Adrenal gland (tissue), 9 donors: ENCODE measurements at regions not wholly inside any gene's neighbourhood (a gene's known extent, or its start where the extent isn't known, plus 50 kb on each side); places are given as distances from the start of the nearest gene placed in this dataset.
A peak's percentile ranks its signal among the peaks of the same experiment; 100 is the strongest.
"Not testable (repeated sequence)": the region's sequence is repeated elsewhere in the genome, so short reads cannot be mapped to it uniquely, and the experiment has no call there.

Source experiments
- DNase-seq, 7 donors: peaks; one replicate each; pipeline ENCODE4 v3.0.0-alpha.2; 2019 to 2020
- H3K27ac ChIP-seq, 5 donors: fragments of 200-600 bp; sonication (generic) in 4 of 5; 1 replicate in 3 of 5; 2 replicates in 2 of 5; pipeline versions ENCODE4 v1.5.1 to v1.8.0; 2016 to 2020; ENCODE audit warnings: mild to moderate bottlenecking in 1 of 5
- H3K27me3 ChIP-seq: fragments of 200-600 bp; 2 replicates; pipeline ENCODE4 v1.8.0; 2021
- H3K36me3 ChIP-seq, 2 donors: fragments of 200-600 bp; replicated peaks in 1 of 2; 1 replicate in 1 of 2; 2 replicates in 1 of 2; pipeline versions ENCODE4 v1.5.1 to v1.8.0; 2018 to 2022
- H3K4me1 ChIP-seq, 2 donors: fragments of 200-600 bp; replicated peaks in 1 of 2; 1 replicate in 1 of 2; 2 replicates in 1 of 2; pipeline versions ENCODE4 v1.5.1 to v1.8.0; 2018 to 2021
- H3K4me3 ChIP-seq, 4 donors: fragments of 200-600 bp; sonication (generic) in 3 of 4; one replicate each; pipeline ENCODE4 v1.5.1; 2016 to 2018
- H3K9me3 ChIP-seq, 3 donors: fragments of 200-600 bp; sonication (generic) in 1 of 3; replicated peaks in 1 of 3; 1 replicate in 2 of 3; 2 replicates in 1 of 3; pipeline versions ENCODE4 v1.5.1 to v1.8.0; 2016 to 2021
- CTCF ChIP-seq, 6 experiments: fragments of 450-650 bp in 4 of 6; fragments of 200-600 bp in 2 of 6; sonication (generic) in 1 of 6; IDR thresholded peaks; 1 replicate in 5 of 6; 2 replicates in 1 of 6; pipeline versions ENCODE4 v1.5.1 to v1.8.0; 2016 to 2021; ENCODE audit warnings: antibody characterized with exemption in 6 of 6, mild to moderate bottlenecking in 2 of 6, moderate library complexity in 1 of 6
- POLR2A ChIP-seq, 2 donors: fragments of 450-650 bp; IDR thresholded peaks; one replicate each; pipeline ENCODE4 v1.6.1; 2017; ENCODE audit warnings: antibody characterized with exemption in 2 of 2, mild to moderate bottlenecking in 2 of 2, moderate library complexity in 1 of 2
- WGBS, 4 donors: extraction: QIAGEN DNeasy Blood & Tissue Kit in 2 of 4; methylation state at CpG; one replicate each; pipeline versions ENCODE4 v1.1.5 to v1.1.7; 2013 to 2017; 5-methylcytosine and 5-hydroxymethylcytosine counted together
- intact Hi-C, 2 donors: fragments of 100-400 bp; cut with DNase I; formaldehyde crosslinking; loops; one replicate each; pipeline versions ENCODE4 v1.14.1 to v1.15.0; 2022 to 2023
- donor health status: healthy with polysubstance abuse.
- donor health status: Bipolar disorder and iron deficiency.
- donor health status: DM: yes; HTN: yes; CAD: no.
- donor health status: DM: no; HTN: no; CAD: no.
- donor health status: DM: no; HTN: no; CAD: no.

GRCh38 chr22:23484651-23485050 is 95.4 kb downstream of the IGLL1 start:
- Histone ChIP-seq H3K27ac (no peak overlapping the region), H3K36me3 (no peaks in the 10 kb centered on the region), H3K9me3 (no peaks in the 10 kb centered on the region), H3K27me3 (no peaks in the 10 kb centered on the region), H3K4me1 (no peaks in the 10 kb centered on the region), H3K4me3 (no peak overlapping the region)
- intact Hi-C loops, result no loop called here
- WGBS, 4 donors, result 92 to 98% (median 94%) methylated on average over 5 of the region's 5 CpGs
- DNase-seq, result no peak
- TF ChIP-seq CTCF (IDR thresholded peaks at IDR 0.05), result no peak
- TF ChIP-seq POLR2A (IDR thresholded peaks at IDR 0.05), result no peak

- no peak overlapping the region for H3K4me3 ChIP-seq
- TF ChIP-seq CTCF (IDR thresholded peaks at IDR 0.05), result no peak
- TF ChIP-seq POLR2A (IDR thresholded peaks at IDR 0.05), result no peak
- DNase-seq, result no peak
- 87 to 96% (median 93%) methylated on average over 5 of the region's 5 CpGs for WGBS, 4 donors
- no peaks in the 10 kb centered on the region for H3K27me3 ChIP-seq
- H3K9me3 ChIP-seq, result no peaks in the 10 kb centered on the region
- no peak overlapping the region for H3K27ac ChIP-seq
- no peaks in the 10 kb centered on the region for H3K4me1 ChIP-seq
- intact Hi-C loops, result no loop called here
- no peaks in the 10 kb centered on the region for H3K36me3 ChIP-seq
Measured at GRCh38 chr22:23481369-23481768, 98.7 kb downstream of the IGLL1 start.

GRCh38 chr22:23478175-23478574 is 101.9 kb downstream of the IGLL1 start:
- Histone ChIP-seq H3K4me3 (no peak overlapping the region), H3K27ac (no peak overlapping the region), H3K27me3 (no peaks in the 10 kb centered on the region), H3K4me1 (no peaks in the 10 kb centered on the region), H3K9me3 (no peaks in the 10 kb centered on the region), H3K36me3 (no peaks in the 10 kb centered on the region)
- 63 to 87% (median 83%) methylated on average over 3 to 4 of the region's 4 CpGs for WGBS, 4 donors
- TF ChIP-seq POLR2A (IDR thresholded peaks at IDR 0.05) (no peak), CTCF (IDR thresholded peaks at IDR 0.05) (no peak)
- DNase-seq, result no peak
- intact Hi-C loops, result no loop called here

- H3K9me3 ChIP-seq, H3K27ac ChIP-seq, H3K27me3 ChIP-seq, intact Hi-C loops, H3K4me1 ChIP-seq, H3K36me3 ChIP-seq, H3K4me3 ChIP-seq, DNase-seq: not testable (repeated sequence)
- 88 to 94% (median 91%) methylated on average over 6 of the region's 6 CpGs for WGBS, 4 donors
Measured at GRCh38 chr22:23474531-23474930, 105.6 kb downstream of the IGLL1 start.

GRCh38 chr22:23473901-23474300 is 106.2 kb downstream of the IGLL1 start:
- Histone ChIP-seq H3K4me1 (no peaks in the 10 kb centered on the region), H3K36me3 (no peaks in the 10 kb centered on the region), H3K9me3 (no peaks in the 10 kb centered on the region), H3K27me3 (no peaks in the 10 kb centered on the region), H3K4me3 (no peak overlapping the region), H3K27ac (no peak overlapping the region)
- TF ChIP-seq POLR2A (IDR thresholded peaks at IDR 0.05), result no peak
- TF ChIP-seq CTCF (IDR thresholded peaks at IDR 0.05), result no peak
- intact Hi-C loops, result no loop called here
- WGBS, 4 donors, result 46 to 68% (median 57%) methylated on average over 8 of the region's 8 CpGs
- peak in 2 of 7 donors; percentile 30 to 40 for DNase-seq

- H3K27me3 ChIP-seq, intact Hi-C loops, H3K4me1 ChIP-seq, H3K27ac ChIP-seq, DNase-seq, H3K4me3 ChIP-seq, H3K9me3 ChIP-seq, H3K36me3 ChIP-seq: not testable (repeated sequence)
- 89 to 95% (median 92%) methylated on average over 2 to 7 of the region's 7 CpGs for WGBS, 4 donors
Measured at GRCh38 chr22:23472376-23472775, 107.7 kb downstream of the IGLL1 start.
